ENCODE measurements at regions not wholly inside any gene's neighbourhood (a gene's known extent, or its start where the extent isn't known, plus 50 kb on each side); places are given as distances from the start of the nearest gene placed in this dataset.

- TF ChIP-seq ZNF431 (CRISPR knock-in tag; IDR thresholded peaks at IDR 0.05), result no peak
- TF ChIP-seq ZNF253 (CRISPR knock-in tag; conservative IDR thresholded peaks at IDR 0.05), result no peak
- TF ChIP-seq JUN (IDR thresholded peaks at IDR 0.05; ENCODE audit: borderline replicate concordance, low read depth, low read length), result no peak
- no peak for TF ChIP-seq JUN (CRISPR knock-in tag; IDR thresholded peaks at IDR 0.05; ENCODE audit: borderline replicate concordance)
- TF ChIP-seq EZH2 (IDR thresholded peaks at IDR 0.05; ENCODE audit: borderline replicate concordance, low read depth, low read length), result no peak
- TF ChIP-seq SMARCE1 (IDR thresholded peaks at IDR 0.05), result no peak
Observed at GRCh38 chr2:2839782-2840531, 508.9 kb upstream of the MYT1L start.

Data from K562 (cell line).